Mesenchymal stem cell (in vitro differentiated cells and primary cell): ENCODE measurements at regions not wholly inside any gene's neighbourhood (a gene's known extent, or its start where the extent isn't known, plus 50 kb on each side); places are given as distances from the start of the nearest gene placed in this dataset.

Experiments used
- DNase-seq: peaks from one replicate; pipeline ENCODE4 v3.0.0-alpha.2; 2013
- H2AFZ ChIP-seq: one replicate; pipeline ENCODE4 v1.6.1; 2013; ENCODE audit warnings: low read depth, mild to moderate bottlenecking, control low read depth, inconsistent platforms, low read length, moderate library complexity
- H2AK5ac ChIP-seq: 2 replicates; pipeline ENCODE4 v1.6.1; 2013; ENCODE audit warnings: low read length, moderate library complexity, mild to moderate bottlenecking, inconsistent platforms; ENCODE audit not compliant: severe bottlenecking
- H2BK120ac ChIP-seq: one replicate; pipeline ENCODE4 v1.6.1; 2013; ENCODE audit warnings: low read depth, mild to moderate bottlenecking, inconsistent platforms, low read length, moderate library complexity
- H2BK12ac ChIP-seq, 2 experiments: one replicate each; pipeline ENCODE4 v1.6.1; 2013; ENCODE audit warnings: inconsistent platforms in 2 of 2, low read length in 2 of 2, mild to moderate bottlenecking in 2 of 2, moderate library complexity in 2 of 2, control low read depth in 1 of 2
- H2BK15ac ChIP-seq: one replicate; pipeline ENCODE4 v1.6.1; 2013; ENCODE audit warnings: mild to moderate bottlenecking, low read depth, inconsistent platforms; ENCODE audit not compliant: poor library complexity, severe bottlenecking
- H2BK5ac ChIP-seq: 2 replicates; pipeline ENCODE4 v1.6.1; 2013; ENCODE audit warnings: low read depth, mild to moderate bottlenecking, low read length, control low read depth, inconsistent platforms; ENCODE audit not compliant: poor library complexity, severe bottlenecking
- H3K14ac ChIP-seq, 2 experiments: one replicate each; pipeline ENCODE4 v1.6.1; 2013; ENCODE audit warnings: inconsistent platforms in 2 of 2, low read length in 2 of 2, control low read depth in 1 of 2, mild to moderate bottlenecking in 1 of 2, moderate library complexity in 1 of 2
- H3K18ac ChIP-seq, 2 experiments: one replicate each; pipeline ENCODE4 v1.6.1; 2013; ENCODE audit warnings: inconsistent platforms in 2 of 2, low read length in 2 of 2, control low read depth in 1 of 2, low read depth in 1 of 2, mild to moderate bottlenecking in 1 of 2
- H3K23ac ChIP-seq, 2 experiments: one replicate each; pipeline ENCODE4 v1.6.1; 2013; ENCODE audit warnings: inconsistent platforms in 2 of 2, low read length in 2 of 2, mild to moderate bottlenecking in 2 of 2, moderate library complexity in 2 of 2, control low read depth in 1 of 2
- H3K27ac ChIP-seq: 2 replicates; pipeline ENCODE4 v1.5.1; 2013; ENCODE audit warnings: mild to moderate bottlenecking, moderate library complexity, low read length, control low read depth, inconsistent platforms; ENCODE audit not compliant: poor library complexity, severe bottlenecking
- H3K27me3 ChIP-seq, 2 experiments: 2 replicates each; pipeline versions ENCODE4 v1.6.1 to v1.7.0; 2013; ENCODE audit warnings: low read length in 2 of 2, mild to moderate bottlenecking in 2 of 2, moderate library complexity in 2 of 2, control low read depth in 1 of 2, inconsistent platforms in 1 of 2; ENCODE audit not compliant: control insufficient read depth in 1 of 2, insufficient read depth in 1 of 2
- H3K36me3 ChIP-seq, 2 experiments: 2 replicates each; pipeline versions ENCODE4 v1.6.1 to v1.7.0; 2013; ENCODE audit warnings: low read length in 2 of 2, control low read depth in 1 of 2, inconsistent platforms in 1 of 2, low read depth in 1 of 2, mild to moderate bottlenecking in 1 of 2; ENCODE audit not compliant: insufficient read depth in 2 of 2, control insufficient read depth in 1 of 2
- H3K4ac ChIP-seq, 2 experiments: one replicate each; pipeline ENCODE4 v1.6.1; 2013; ENCODE audit warnings: inconsistent platforms in 2 of 2, low read length in 2 of 2, mild to moderate bottlenecking in 2 of 2, moderate library complexity in 2 of 2, control low read depth in 1 of 2, low read depth in 1 of 2
- H3K4me1 ChIP-seq: 2 replicates; pipeline ENCODE4 v1.6.1; 2013; ENCODE audit warnings: low read depth, low read length, control low read depth; ENCODE audit not compliant: control insufficient read depth, insufficient read depth
- H3K4me2 ChIP-seq: 2 replicates; pipeline ENCODE4 v1.6.1; 2013; ENCODE audit warnings: low read length, mild to moderate bottlenecking, inconsistent platforms; ENCODE audit not compliant: poor library complexity, severe bottlenecking
- H3K4me3 ChIP-seq, 2 experiments: 2 replicates each; pipeline versions ENCODE4 v1.5.1 to v1.7.0; 2013; ENCODE audit warnings: low read length in 2 of 2, mild to moderate bottlenecking in 2 of 2, control low read depth in 1 of 2, low read depth in 1 of 2; ENCODE audit not compliant: insufficient read depth in 1 of 2
- H3K79me1 ChIP-seq: replicated peaks from 2 replicates; pipeline ENCODE4 v1.6.1; 2013; ENCODE audit warnings: mild to moderate bottlenecking, control low read depth, low read length, inconsistent platforms; ENCODE audit not compliant: poor library complexity, severe bottlenecking
- H3K9ac ChIP-seq: 2 replicates; pipeline ENCODE4 v1.7.0; 2013; ENCODE audit warnings: mild to moderate bottlenecking, low read length, moderate library complexity
- H3K9me3 ChIP-seq: 2 replicates; pipeline ENCODE4 v1.7.0; 2013; ENCODE audit warnings: mild to moderate bottlenecking, low read length; ENCODE audit not compliant: control insufficient read depth
- H4K8ac ChIP-seq: one replicate; pipeline ENCODE4 v1.6.1; 2013; ENCODE audit warnings: inconsistent platforms, mild to moderate bottlenecking, low read length, moderate library complexity
- H4K91ac ChIP-seq: one replicate; pipeline ENCODE4 v1.6.1; 2013; ENCODE audit warnings: mild to moderate bottlenecking, low read length, inconsistent platforms
- WGBS: methylation state at CpG from one replicate; pipeline ENCODE4 v1.1.7; 2013; ENCODE audit warnings: mixed read lengths; 5-methylcytosine and 5-hydroxymethylcytosine counted together

GRCh38 chr21:16095005-16095404 lies 365.2 kb downstream of the USP25 start:
- no peak overlapping the region for H3K14ac ChIP-seq

GRCh38 chr21:16096988-16097387 lies 367.2 kb downstream of the USP25 start:
- no peak overlapping the region for H2BK5ac ChIP-seq
- no peak overlapping the region for H3K4me3 ChIP-seq
- no peaks in the 10 kb centered on the region for H3K27me3 ChIP-seq
- H3K14ac ChIP-seq = no peak overlapping the region
- 75% methylated on average over 2 of the region's 3 CpGs for WGBS
- H3K27ac ChIP-seq = no peak overlapping the region
- H3K4ac ChIP-seq = no peak overlapping the region
- no peak overlapping the region for H3K4me2 ChIP-seq
- H4K8ac ChIP-seq = no peak overlapping the region
- no peak overlapping the region for H2AK5ac ChIP-seq
- H3K23ac ChIP-seq = no peak overlapping the region
- H2BK12ac ChIP-seq = no peak overlapping the region
- no peak overlapping the region for H4K91ac ChIP-seq
- H3K9ac ChIP-seq = no peak overlapping the region
- H3K36me3 ChIP-seq = no peaks in the 10 kb centered on the region
- no peak overlapping the region for H2BK120ac ChIP-seq
- no peak overlapping the region for H2AFZ ChIP-seq
- DNase-seq = no peak
- H3K79me1 ChIP-seq = no peaks in the 10 kb centered on the region
- H2BK15ac ChIP-seq = no peak overlapping the region
- no peaks in the 10 kb centered on the region for H3K4me1 ChIP-seq
- H3K18ac ChIP-seq = no peak overlapping the region
- no peaks in the 10 kb centered on the region for H3K9me3 ChIP-seq

More at GRCh38 chr21:16095005-16095404, 365.2 kb downstream of the USP25 start:
- Histone ChIP-seq H3K4me1 (no peaks in the 10 kb centered on the region), H3K18ac (no peak overlapping the region), H2BK15ac (no peak overlapping the region), H2BK5ac (no peak overlapping the region), H2BK120ac (no peak overlapping the region), H3K27me3 (no peaks in the 10 kb centered on the region), H3K36me3 (no peaks in the 10 kb centered on the region), H2AK5ac (no peak overlapping the region), H2AFZ (no peak overlapping the region), H3K4ac (no peak overlapping the region), H4K8ac (no peak overlapping the region), H3K9me3 (no peaks in the 10 kb centered on the region), H3K27ac (no peak overlapping the region), H3K4me2 (no peak overlapping the region), H3K23ac (no peak overlapping the region), H3K79me1 (no peaks in the 10 kb centered on the region), H4K91ac (no peak overlapping the region), H3K9ac (no peak overlapping the region), H3K4me3 (no peak overlapping the region), H2BK12ac (no peak overlapping the region)
- no peak for DNase-seq
- 67% methylated on average over 3 of the region's 3 CpGs for WGBS

- Histone ChIP-seq H3K18ac (no peak overlapping the region), H2AK5ac (no peak overlapping the region)
- 92% methylated on average over 1 of the region's 2 CpGs for WGBS
These were observed 372.3 kb downstream of the USP25 start for GRCh38 chr21:16102113-16102512.

GRCh38 chr21:16108561-16109075 lies 378.8 kb downstream of the USP25 start:
- Histone ChIP-seq H4K91ac (no peak overlapping the region), H4K8ac (no peak overlapping the region), H2BK5ac (no peak overlapping the region), H3K27me3 (no peaks in the 10 kb centered on the region), H3K36me3 (no peaks in the 10 kb centered on the region), H2BK12ac (no peak overlapping the region), H3K4me3 (no peak overlapping the region), H3K27ac (no peak overlapping the region), H2AFZ (no peak overlapping the region), H3K4ac (no peak overlapping the region), H3K14ac (no peak overlapping the region), H2BK120ac (no peak overlapping the region), H3K9me3 (no peaks in the 10 kb centered on the region), H2AK5ac (no peak overlapping the region), H3K9ac (no peak overlapping the region), H3K18ac (no peak overlapping the region), H3K79me1 (no peaks in the 10 kb centered on the region), H2BK15ac (no peak overlapping the region), H3K4me1 (no peaks in the 10 kb centered on the region), H3K23ac (no peak overlapping the region), H3K4me2 (no peak overlapping the region)
- no peak for DNase-seq
- 89% methylated on average over 3 of the region's 3 CpGs for WGBS

More at GRCh38 chr21:16102113-16102512, 372.3 kb downstream of the USP25 start:
- DNase-seq = no peak
- no peaks in the 10 kb centered on the region for H3K36me3 ChIP-seq
- no peak overlapping the region for H3K27ac ChIP-seq
- no peak overlapping the region for H3K23ac ChIP-seq
- H2BK12ac ChIP-seq = no peak overlapping the region
- no peak overlapping the region for H3K4me3 ChIP-seq
- H3K27me3 ChIP-seq = no peaks in the 10 kb centered on the region
- no peak overlapping the region for H4K91ac ChIP-seq
- H4K8ac ChIP-seq = no peak overlapping the region
- no peaks in the 10 kb centered on the region for H3K79me1 ChIP-seq
- no peak overlapping the region for H2BK15ac ChIP-seq
- no peak overlapping the region for H2AFZ ChIP-seq
- H3K4me2 ChIP-seq = no peak overlapping the region
- no peak overlapping the region for H3K14ac ChIP-seq
- H3K9ac ChIP-seq = no peak overlapping the region
- no peaks in the 10 kb centered on the region for H3K9me3 ChIP-seq
- no peaks in the 10 kb centered on the region for H3K4me1 ChIP-seq
- H3K4ac ChIP-seq = no peak overlapping the region
- no peak overlapping the region for H2BK5ac ChIP-seq
- H2BK120ac ChIP-seq = no peak overlapping the region
